Vagina (tissue), 2 donors: ENCODE measurements at regions not wholly inside any gene's neighbourhood (a gene's known extent, or its start where the extent isn't known, plus 50 kb on each side); places are given as distances from the start of the nearest gene placed in this dataset.

Source experiments
- DNase-seq, 2 donors: peaks; one replicate each; pipeline ENCODE4 v3.0.0-alpha.2; 2017; ENCODE audit errors: extremely low spot score in 2 of 2
- H3K27ac ChIP-seq: fragments of 200-600 bp; sonication (generic); one replicate; pipeline ENCODE4 v1.5.1; 2019
- H3K27me3 ChIP-seq: fragments of 200-600 bp; sonication (generic); one replicate; pipeline ENCODE4 v1.5.1; 2019
- H3K36me3 ChIP-seq, 2 donors: fragments of 200-600 bp; sonication (generic); one replicate each; pipeline ENCODE4 v1.5.1; 2017 to 2019
- H3K4me1 ChIP-seq: fragments of 200-600 bp; sonication (generic); one replicate; pipeline ENCODE4 v1.5.1; 2019
- H3K4me3 ChIP-seq, 2 donors: fragments of 200-600 bp; sonication (generic); 1 replicate in 1 of 2; 2 replicates in 1 of 2; pipeline ENCODE4 v1.5.1; 2016 to 2019
- H3K9me3 ChIP-seq: fragments of 200-600 bp; sonication (generic); one replicate; pipeline ENCODE4 v1.5.1; 2019
- POLR2A ChIP-seq, 2 donors: fragments of 450-650 bp; IDR thresholded peaks; one replicate each; pipeline ENCODE4 v1.6.1; 2017; ENCODE audit warnings: antibody characterized with exemption in 2 of 2, mild to moderate bottlenecking in 2 of 2, moderate library complexity in 2 of 2
- POLR2AphosphoS5 ChIP-seq, 2 donors: sonication (generic); formaldehyde crosslinking; IDR thresholded peaks; one replicate each; pipeline ENCODE4 v1.9.0; 2017; ENCODE audit warnings: antibody characterized with exemption in 2 of 2, mild to moderate bottlenecking in 2 of 2, low read depth in 1 of 2; ENCODE audit not compliant: insufficient read depth in 1 of 2
- intact Hi-C: fragments of 100-400 bp; cut with DNase I; formaldehyde crosslinking; loops from one replicate; pipeline ENCODE4 v1.15.1; 2023
- TF ChIP-seq, protein P1 (sequence below), 3 experiments: fragments of 450-650 bp in 2 of 3; fragments of 200-600 bp in 1 of 3; sonication (generic) in 1 of 3; IDR thresholded peaks; one replicate each; pipeline ENCODE4 v1.5.1; 2017 to 2019; ENCODE audit warnings: antibody characterized with exemption in 3 of 3, mild to moderate bottlenecking in 2 of 3, moderate library complexity in 2 of 3

DNA sequence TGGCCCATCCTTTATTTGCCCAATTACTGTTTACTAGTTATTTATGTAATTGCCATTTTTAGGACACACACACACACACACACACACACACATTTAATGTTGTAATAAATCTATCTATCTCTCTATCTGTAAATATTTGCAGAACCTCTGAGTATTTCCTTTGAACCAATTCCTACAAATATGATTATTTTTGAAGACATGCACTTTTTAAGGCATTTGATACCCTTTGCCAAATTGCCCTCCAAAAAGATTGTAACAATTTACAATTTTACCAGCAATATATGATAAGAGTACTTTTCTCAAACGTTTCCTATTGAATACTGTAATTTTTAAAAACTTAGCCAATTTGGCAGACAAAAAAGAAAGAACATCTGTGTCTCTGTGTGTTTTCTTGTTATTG lies 143.8 kb upstream of the FOXF1 start:
- H3K27ac ChIP-seq: no peak overlapping the region
- TF ChIP-seq, protein P1, sequence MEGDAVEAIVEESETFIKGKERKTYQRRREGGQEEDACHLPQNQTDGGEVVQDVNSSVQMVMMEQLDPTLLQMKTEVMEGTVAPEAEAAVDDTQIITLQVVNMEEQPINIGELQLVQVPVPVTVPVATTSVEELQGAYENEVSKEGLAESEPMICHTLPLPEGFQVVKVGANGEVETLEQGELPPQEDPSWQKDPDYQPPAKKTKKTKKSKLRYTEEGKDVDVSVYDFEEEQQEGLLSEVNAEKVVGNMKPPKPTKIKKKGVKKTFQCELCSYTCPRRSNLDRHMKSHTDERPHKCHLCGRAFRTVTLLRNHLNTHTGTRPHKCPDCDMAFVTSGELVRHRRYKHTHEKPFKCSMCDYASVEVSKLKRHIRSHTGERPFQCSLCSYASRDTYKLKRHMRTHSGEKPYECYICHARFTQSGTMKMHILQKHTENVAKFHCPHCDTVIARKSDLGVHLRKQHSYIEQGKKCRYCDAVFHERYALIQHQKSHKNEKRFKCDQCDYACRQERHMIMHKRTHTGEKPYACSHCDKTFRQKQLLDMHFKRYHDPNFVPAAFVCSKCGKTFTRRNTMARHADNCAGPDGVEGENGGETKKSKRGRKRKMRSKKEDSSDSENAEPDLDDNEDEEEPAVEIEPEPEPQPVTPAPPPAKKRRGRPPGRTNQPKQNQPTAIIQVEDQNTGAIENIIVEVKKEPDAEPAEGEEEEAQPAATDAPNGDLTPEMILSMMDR (IDR thresholded peaks at IDR 0.05): no peak
- no peaks in the 10 kb centered on the region for H3K36me3 ChIP-seq
- no peaks in the 10 kb centered on the region for H3K9me3 ChIP-seq
- DNase-seq: no peak
- no peaks in the 10 kb centered on the region for H3K27me3 ChIP-seq
- intact Hi-C loops: no loop called here
- no peak overlapping the region for H3K4me3 ChIP-seq
- H3K4me1 ChIP-seq: peaks cover 14% of the 10 kb centered on the region

DNA sequence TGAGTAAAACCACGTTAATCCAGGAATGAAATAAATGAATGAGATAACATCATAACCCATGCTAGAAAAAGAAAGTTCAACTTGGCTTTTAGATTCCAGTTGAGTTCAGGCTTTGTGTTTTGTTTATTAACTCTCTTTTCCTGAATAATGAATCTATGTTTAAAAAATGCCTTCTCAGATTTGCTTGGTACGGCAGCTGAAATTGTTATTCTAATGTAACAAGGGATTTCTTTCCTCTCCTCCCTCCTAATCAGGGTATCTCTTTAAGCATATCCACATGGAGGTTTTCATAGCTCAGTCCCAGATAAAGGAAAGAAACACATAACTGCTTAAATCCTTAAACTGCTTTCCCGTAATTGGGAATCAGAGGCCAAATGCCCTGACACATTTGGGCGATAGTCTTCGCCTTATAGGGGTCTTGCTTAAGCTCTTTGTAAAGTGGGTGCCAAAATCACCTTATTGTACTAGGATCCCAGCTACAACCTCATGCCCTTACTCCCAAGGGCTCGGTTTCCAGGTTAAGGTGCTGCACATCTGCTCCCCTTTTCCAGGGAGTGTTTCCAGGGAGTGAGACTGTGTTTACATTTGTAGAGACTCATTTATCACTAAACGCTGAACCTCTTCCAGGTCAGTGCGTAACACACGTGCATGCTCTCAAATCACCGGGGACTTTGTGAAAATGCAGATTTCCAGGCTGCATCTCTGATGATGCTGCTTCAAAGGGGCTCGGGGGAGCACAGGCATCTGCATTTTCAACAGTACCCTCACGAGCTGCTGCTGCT lies 142.8 kb upstream of the FOXF1 start:
- Histone ChIP-seq H3K36me3 (no peaks in the 10 kb centered on the region), H3K9me3 (no peaks in the 10 kb centered on the region), H3K27ac (no peak overlapping the region), H3K4me3 (no peak overlapping the region), H3K27me3 (no peaks in the 10 kb centered on the region), H3K4me1 (peaks cover 14% of the 10 kb centered on the region)
- intact Hi-C loops: no loop called here
- no peak for DNase-seq
- TF ChIP-seq POLR2A (IDR thresholded peaks at IDR 0.05) (no peak), POLR2AphosphoS5 (IDR thresholded peaks at IDR 0.05; ENCODE audit: insufficient read depth in 1 of 2, low read depth in 1 of 2) (no peak)
- TF ChIP-seq, protein P1 (IDR thresholded peaks at IDR 0.05): no peak

DNA sequence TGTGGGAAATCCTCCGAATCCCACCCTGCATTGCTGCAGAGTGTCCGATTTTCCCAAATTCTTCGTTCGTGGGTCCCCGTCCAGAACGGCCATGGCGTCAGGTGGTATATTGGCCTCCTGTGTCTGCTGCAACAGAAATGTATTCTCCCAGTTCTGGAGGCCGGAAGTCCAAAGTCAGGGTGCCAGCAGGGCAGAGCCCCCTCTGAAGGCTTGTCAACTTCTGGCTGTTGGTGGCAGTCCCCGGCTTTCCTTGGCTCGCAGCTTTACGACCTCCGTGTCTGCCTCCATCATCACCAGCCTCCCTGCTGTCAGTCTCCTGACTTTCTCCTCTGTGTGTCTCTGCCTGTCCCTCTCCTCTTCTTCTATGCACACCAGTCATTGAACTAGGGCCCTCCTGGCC lies 142.1 kb upstream of the FOXF1 start:
- no peak for DNase-seq
- Histone ChIP-seq H3K27me3 (no peaks in the 10 kb centered on the region), H3K9me3 (no peaks in the 10 kb centered on the region), H3K4me3 (no peak overlapping the region), H3K4me1 (peaks cover 9% of the 10 kb centered on the region), H3K36me3 (no peaks in the 10 kb centered on the region), H3K27ac (no peak overlapping the region)
- intact Hi-C loops: no loop called here
- no peak for TF ChIP-seq POLR2AphosphoS5 (IDR thresholded peaks at IDR 0.05; ENCODE audit: insufficient read depth in 1 of 2, low read depth in 1 of 2)
- TF ChIP-seq, protein P1 (IDR thresholded peaks at IDR 0.05): no peak
- TF ChIP-seq POLR2A (IDR thresholded peaks at IDR 0.05): no peak

DNA sequence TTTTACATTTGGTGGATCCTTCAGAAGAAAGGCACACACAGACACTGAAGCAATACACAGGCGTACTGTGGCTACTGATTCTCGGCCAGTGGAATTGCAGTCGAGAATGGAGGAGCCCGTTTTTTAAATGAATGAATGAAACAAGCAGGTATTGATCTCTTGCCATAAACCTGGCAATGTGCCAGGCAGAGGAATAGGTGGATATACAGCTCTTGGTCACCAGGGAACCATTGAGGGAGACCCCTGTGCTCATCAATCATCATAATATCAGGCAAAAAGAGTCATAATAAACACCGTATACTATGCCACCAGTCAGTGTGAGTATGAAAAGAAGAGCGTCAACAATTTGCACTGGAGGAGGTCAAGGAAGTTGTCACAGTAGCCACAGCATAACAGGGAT lies 140.3 kb upstream of the FOXF1 start:
- H3K4me3 ChIP-seq: no peak overlapping the region
- peaks cover 0 to 3% of the 10 kb centered on the region in 2 donors for H3K36me3 ChIP-seq
- no peak for DNase-seq
- TF ChIP-seq POLR2AphosphoS5 (IDR thresholded peaks at IDR 0.05; ENCODE audit: insufficient read depth in 1 of 2, low read depth in 1 of 2) (no peak), POLR2A (IDR thresholded peaks at IDR 0.05) (no peak)
- TF ChIP-seq, protein P1 (IDR thresholded peaks at IDR 0.05): no peak
- H3K27me3 ChIP-seq: no peaks in the 10 kb centered on the region
- H3K27ac ChIP-seq: no peak overlapping the region
- intact Hi-C loops: no loop called here
- H3K4me1 ChIP-seq: peaks cover 1% of the 10 kb centered on the region
- H3K9me3 ChIP-seq: peaks cover 11% of the 10 kb centered on the region

DNA sequence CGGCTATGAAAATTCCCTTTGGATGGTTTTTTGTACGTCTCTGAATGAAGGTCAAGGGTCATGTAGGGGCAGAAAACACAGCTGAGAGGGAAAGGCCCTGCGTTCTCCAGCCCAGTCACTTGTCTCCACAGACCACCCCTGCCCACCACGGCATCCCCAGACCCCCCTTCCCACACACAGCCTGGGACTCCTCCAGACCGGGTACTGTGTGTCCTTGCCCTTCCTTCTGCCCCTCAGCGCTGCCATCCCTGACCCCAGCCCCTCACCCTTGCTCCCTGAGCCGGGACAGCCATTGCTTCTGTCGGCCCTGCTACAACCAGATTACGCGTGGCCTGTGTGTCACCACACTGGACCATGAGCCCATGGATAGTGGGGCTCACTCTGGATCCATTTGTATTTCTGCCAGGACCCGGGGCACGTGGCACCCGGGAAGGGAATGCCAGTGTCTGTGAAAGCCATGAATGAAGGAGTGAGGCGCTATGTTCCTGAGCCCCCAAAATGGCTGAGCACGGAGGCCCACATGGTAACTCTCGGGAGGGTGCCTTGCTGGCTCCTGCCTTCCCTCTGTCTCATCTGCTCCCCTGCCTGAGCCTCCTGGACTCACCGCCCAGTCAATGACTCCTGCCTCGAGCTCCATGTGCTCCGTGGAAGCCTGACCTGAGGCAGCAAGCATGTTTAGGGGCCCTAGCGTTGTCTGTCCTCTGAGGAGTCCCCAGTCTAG lies 139.1 kb upstream of the FOXF1 start:
- TF ChIP-seq, protein P1 (IDR thresholded peaks at IDR 0.05): no peak
- no peak for TF ChIP-seq POLR2A (IDR thresholded peaks at IDR 0.05)
- Histone ChIP-seq H3K27ac (no peak overlapping the region), H3K36me3 (peaks cover 0 to 3% of the 10 kb centered on the region in 2 donors), H3K4me1 (peaks cover 13% of the 10 kb centered on the region), H3K4me3 (no peak overlapping the region), H3K27me3 (no peaks in the 10 kb centered on the region), H3K9me3 (peaks cover 11% of the 10 kb centered on the region)
- no peak for DNase-seq
- intact Hi-C loops: no loop called here
